Panc1 (cell line): ENCODE measurements at regions not wholly inside any gene's neighbourhood (a gene's known extent, or its start where the extent isn't known, plus 50 kb on each side); places are given as distances from the start of the nearest gene placed in this dataset.

Experiments used
- REST ChIP-seq, 2 experiments: IDR thresholded peaks; 2 replicates each; pipeline ENCODE4 v1.6.1; 2011 to 2012; ENCODE audit warnings: low read depth in 2 of 2, control low read depth in 1 of 2, low read length in 1 of 2, mild to moderate bottlenecking in 1 of 2, moderate library complexity in 1 of 2; ENCODE audit not compliant: insufficient read depth in 1 of 2
- TF ChIP-seq, protein P1 (sequence below): fragments of 450-650 bp; IDR thresholded peaks from 2 replicates; pipeline ENCODE4 v1.5.1; 2017; ENCODE audit warnings: mild to moderate bottlenecking

GRCh38 chr13:106723036-106723435 is 155.1 kb upstream of the ARGLU1 start:
- TF ChIP-seq REST (IDR thresholded peaks at IDR 0.05; ENCODE audit: insufficient read depth in 1 of 2, low read depth in 2 of 2, low read length in 1 of 2): no peak
- TF ChIP-seq, protein P1, sequence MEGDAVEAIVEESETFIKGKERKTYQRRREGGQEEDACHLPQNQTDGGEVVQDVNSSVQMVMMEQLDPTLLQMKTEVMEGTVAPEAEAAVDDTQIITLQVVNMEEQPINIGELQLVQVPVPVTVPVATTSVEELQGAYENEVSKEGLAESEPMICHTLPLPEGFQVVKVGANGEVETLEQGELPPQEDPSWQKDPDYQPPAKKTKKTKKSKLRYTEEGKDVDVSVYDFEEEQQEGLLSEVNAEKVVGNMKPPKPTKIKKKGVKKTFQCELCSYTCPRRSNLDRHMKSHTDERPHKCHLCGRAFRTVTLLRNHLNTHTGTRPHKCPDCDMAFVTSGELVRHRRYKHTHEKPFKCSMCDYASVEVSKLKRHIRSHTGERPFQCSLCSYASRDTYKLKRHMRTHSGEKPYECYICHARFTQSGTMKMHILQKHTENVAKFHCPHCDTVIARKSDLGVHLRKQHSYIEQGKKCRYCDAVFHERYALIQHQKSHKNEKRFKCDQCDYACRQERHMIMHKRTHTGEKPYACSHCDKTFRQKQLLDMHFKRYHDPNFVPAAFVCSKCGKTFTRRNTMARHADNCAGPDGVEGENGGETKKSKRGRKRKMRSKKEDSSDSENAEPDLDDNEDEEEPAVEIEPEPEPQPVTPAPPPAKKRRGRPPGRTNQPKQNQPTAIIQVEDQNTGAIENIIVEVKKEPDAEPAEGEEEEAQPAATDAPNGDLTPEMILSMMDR: no peak
